ENCODE measurements at regions not wholly inside any gene's neighbourhood (a gene's known extent, or its start where the extent isn't known, plus 50 kb on each side); places are given as distances from the start of the nearest gene placed in this dataset.

DNA sequence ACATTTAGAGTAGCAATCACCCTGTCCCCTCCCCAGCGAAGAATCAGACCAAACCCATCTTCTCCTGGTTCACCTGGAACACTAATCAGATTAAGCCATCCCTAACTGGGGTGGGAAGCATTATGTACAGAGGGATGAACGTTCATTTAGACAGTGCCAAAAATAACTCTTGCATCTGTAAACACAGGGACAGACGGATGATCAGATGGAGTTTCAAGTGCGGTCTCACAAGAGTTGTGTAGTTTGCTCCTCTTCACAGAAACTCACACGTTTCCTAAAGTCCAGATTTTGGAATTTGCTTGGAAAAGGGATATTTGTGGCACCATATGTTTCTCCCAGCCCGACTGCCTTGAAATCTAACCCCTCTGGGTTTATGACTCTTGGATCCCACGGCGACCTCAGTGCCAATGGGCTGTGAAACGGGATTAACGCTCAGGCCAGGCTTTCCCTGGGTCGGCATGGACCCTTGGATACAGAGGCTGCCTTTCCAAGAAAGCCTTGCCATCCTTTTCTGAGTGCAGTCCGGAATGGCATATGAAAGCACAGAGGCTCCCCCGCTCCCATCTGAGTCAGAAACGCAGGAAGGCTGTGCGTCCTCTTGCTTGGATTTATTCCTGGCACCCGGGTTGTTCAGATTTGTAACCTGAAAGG, 293.2 kb upstream of the HABP2 start:
- no peak overlapping the region for H3K4me3 ChIP-seq (ENCODE audit: low read depth, low read length)
- no peak for DNase-seq
- no peak overlapping the region for H3K27ac ChIP-seq
- TF ChIP-seq, protein P1, sequence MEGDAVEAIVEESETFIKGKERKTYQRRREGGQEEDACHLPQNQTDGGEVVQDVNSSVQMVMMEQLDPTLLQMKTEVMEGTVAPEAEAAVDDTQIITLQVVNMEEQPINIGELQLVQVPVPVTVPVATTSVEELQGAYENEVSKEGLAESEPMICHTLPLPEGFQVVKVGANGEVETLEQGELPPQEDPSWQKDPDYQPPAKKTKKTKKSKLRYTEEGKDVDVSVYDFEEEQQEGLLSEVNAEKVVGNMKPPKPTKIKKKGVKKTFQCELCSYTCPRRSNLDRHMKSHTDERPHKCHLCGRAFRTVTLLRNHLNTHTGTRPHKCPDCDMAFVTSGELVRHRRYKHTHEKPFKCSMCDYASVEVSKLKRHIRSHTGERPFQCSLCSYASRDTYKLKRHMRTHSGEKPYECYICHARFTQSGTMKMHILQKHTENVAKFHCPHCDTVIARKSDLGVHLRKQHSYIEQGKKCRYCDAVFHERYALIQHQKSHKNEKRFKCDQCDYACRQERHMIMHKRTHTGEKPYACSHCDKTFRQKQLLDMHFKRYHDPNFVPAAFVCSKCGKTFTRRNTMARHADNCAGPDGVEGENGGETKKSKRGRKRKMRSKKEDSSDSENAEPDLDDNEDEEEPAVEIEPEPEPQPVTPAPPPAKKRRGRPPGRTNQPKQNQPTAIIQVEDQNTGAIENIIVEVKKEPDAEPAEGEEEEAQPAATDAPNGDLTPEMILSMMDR (IDR thresholded peaks at IDR 0.05; ENCODE audit: low read depth, low read length, missing control alignments) = no peak
- peaks cover 1% of the 10 kb centered on the region for H3K27me3 ChIP-seq (replicated peaks)
- H3K36me3 ChIP-seq (replicated peaks) = no peaks in the 10 kb centered on the region
- in situ Hi-C loops (cut with HindIII; ENCODE audit: low pct_ligation_motif_present, low sequenced_read_pairs) = no loop called here

DNA sequence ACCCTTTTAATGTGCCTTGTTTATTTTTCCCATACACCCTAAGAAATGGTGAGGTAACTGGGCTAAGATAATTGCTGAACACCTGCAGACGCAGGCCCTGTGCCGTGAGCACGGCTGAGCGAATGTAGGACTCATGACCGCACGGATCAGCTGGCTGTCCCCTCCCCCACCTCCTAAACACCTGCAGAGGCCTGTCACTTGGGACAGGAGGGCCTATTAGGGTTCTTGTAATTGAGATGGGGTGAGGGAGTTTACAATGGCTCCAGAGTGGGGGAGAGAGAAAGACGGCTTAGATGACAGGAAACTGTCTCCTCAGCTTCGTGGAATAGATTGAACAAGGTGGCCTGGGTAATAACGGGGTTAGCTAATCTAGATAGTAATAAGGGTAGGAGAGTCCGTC, 291.7 kb upstream of the HABP2 start:
- TF ChIP-seq, protein P1 (IDR thresholded peaks at IDR 0.05; ENCODE audit: low read depth, low read length, missing control alignments) = no peak
- H3K36me3 ChIP-seq (replicated peaks) = no peaks in the 10 kb centered on the region
- in situ Hi-C loops (cut with HindIII; ENCODE audit: low pct_ligation_motif_present, low sequenced_read_pairs) = no loop called here
- no peak for DNase-seq
- no peak overlapping the region for H3K27ac ChIP-seq
- no peaks in the 10 kb centered on the region for H3K27me3 ChIP-seq (replicated peaks)
- H3K4me3 ChIP-seq (ENCODE audit: low read depth, low read length) = no peak overlapping the region

DNA sequence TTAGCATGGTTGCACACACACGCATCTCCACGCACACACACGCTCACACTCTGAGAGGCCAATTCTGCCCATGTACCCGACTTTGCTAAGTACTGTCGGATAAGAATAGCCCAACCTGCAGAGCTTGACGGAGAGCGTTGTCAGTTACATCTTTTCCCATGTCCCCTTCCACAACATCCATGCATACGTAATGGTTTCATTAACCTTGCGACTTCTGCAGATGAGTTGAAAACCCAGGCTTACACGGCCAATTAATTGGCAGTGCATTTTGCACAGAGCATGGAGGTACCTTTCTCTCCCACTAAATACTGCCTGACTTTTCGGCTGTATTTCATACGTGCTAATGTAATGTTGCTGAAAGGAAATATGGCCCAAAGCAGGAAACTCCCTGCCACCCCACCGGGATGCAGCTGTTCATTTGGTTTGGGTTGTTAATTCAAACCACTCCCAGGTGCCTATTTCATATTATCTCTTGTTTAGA, 291.2 kb upstream of the HABP2 start:
- in situ Hi-C loops (cut with HindIII; ENCODE audit: low pct_ligation_motif_present, low sequenced_read_pairs) = no loop called here
- H3K27ac ChIP-seq = no peak overlapping the region
- TF ChIP-seq, protein P1 (IDR thresholded peaks at IDR 0.05; ENCODE audit: low read depth, low read length, missing control alignments) = no peak
- no peaks in the 10 kb centered on the region for H3K27me3 ChIP-seq (replicated peaks)
- H3K36me3 ChIP-seq (replicated peaks) = no peaks in the 10 kb centered on the region
- no peak for DNase-seq
- no peak overlapping the region for H3K4me3 ChIP-seq (ENCODE audit: low read depth, low read length)

DNA sequence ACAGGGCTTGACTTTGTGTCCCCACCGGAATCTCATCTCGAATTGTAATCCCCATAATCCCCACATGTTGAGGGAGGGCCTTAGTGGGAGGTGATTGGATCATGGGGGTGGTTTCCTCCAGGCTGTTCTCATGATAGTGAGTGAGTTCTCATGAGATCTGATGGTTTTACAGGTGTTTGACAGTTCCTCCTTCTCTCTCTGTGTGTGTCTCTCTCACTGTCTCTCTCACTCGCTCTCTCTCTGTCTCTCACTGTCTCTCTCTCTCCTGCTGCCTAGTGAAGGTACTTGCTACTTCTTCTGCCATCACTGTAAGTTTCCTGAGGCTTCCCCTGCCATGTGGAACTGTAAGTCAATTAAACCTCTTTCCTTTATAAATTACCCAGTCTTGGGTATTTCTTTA, 289.8 kb upstream of the HABP2 start:
- H3K36me3 ChIP-seq (replicated peaks) = no peaks in the 10 kb centered on the region
- no peak overlapping the region for H3K4me3 ChIP-seq (ENCODE audit: low read depth, low read length)
- no peaks in the 10 kb centered on the region for H3K27me3 ChIP-seq (replicated peaks)
- in situ Hi-C loops (cut with HindIII; ENCODE audit: low pct_ligation_motif_present, low sequenced_read_pairs) = no loop called here
- no peak overlapping the region for H3K27ac ChIP-seq
- TF ChIP-seq, protein P1 (IDR thresholded peaks at IDR 0.05; ENCODE audit: low read depth, low read length, missing control alignments) = no peak
- no peak for DNase-seq

DNA sequence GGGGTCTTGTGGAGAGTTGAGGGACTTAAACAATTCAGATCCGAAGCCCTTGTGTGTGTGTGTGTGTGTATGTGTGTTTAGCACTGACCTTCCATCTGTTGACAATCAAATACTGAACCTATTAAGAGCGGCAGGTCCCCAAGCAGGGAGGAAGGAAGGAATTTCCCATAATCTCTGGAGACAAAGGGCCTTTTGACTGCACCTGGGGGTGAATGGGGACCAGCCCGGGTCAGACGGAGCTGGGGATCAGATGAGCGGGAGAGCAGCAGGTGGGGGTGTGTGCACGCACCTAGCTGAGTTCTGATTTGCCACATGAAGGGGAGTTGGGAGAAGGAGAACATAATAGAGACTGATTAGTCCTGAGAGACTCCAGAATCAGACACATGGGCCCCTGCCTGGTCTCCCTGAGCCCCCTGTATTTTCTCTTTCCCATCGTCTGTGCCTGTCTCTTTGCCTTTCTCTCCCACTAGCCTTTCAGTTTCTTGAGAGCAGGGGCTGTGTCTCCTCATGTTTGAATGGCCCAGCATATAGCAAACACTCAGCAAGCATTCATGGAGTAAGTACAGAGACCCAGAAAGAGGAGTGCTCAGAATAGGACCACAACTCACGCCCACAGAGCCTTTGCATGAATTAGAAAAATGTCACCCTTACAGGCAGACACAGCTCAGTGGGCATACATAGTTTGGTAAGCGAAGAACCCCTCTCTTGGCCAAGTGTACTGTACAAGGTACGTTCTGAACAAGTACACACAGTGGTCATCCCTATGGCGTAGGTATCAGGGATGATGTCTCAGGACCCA, 288.3 kb upstream of the HABP2 start:
- H3K4me3 ChIP-seq (ENCODE audit: low read depth, low read length) = no peak overlapping the region
- TF ChIP-seq, protein P1 (IDR thresholded peaks at IDR 0.05; ENCODE audit: low read depth, low read length, missing control alignments) = no peak
- H3K27me3 ChIP-seq (replicated peaks) = no peaks in the 10 kb centered on the region
- no peak for DNase-seq
- no peak overlapping the region for H3K27ac ChIP-seq
- no peaks in the 10 kb centered on the region for H3K36me3 ChIP-seq (replicated peaks)
- in situ Hi-C loops (cut with HindIII; ENCODE audit: low pct_ligation_motif_present, low sequenced_read_pairs) = no loop called here

All from brain microvascular endothelial cell (primary cell).